NCI-H82 treated with DMSO at 0.1 percent for 48 hours (cell line): ENCODE measurements at regions not wholly inside any gene's neighbourhood (a gene's known extent, or its start where the extent isn't known, plus 50 kb on each side); places are given as distances from the start of the nearest gene placed in this dataset.

ENCODE experiments used
- DNase-seq: peaks from one replicate; lab custom pipeline; 2025; ENCODE audit not compliant: unreplicated experiment; lab: John Stamatoyannopoulos, UW

GRCh38 chr2:234771176-234771575 lies 180.6 kb upstream of the SH3BP4 start:
- DNase-seq: no peak

GRCh38 chr2:234770715-234771141 lies 181.1 kb upstream of the SH3BP4 start:
- no peak for DNase-seq

- DNase-seq: peak; percentile 84
These were observed 181.7 kb upstream of the SH3BP4 start for GRCh38 chr2:234770031-234770506.

DNA sequence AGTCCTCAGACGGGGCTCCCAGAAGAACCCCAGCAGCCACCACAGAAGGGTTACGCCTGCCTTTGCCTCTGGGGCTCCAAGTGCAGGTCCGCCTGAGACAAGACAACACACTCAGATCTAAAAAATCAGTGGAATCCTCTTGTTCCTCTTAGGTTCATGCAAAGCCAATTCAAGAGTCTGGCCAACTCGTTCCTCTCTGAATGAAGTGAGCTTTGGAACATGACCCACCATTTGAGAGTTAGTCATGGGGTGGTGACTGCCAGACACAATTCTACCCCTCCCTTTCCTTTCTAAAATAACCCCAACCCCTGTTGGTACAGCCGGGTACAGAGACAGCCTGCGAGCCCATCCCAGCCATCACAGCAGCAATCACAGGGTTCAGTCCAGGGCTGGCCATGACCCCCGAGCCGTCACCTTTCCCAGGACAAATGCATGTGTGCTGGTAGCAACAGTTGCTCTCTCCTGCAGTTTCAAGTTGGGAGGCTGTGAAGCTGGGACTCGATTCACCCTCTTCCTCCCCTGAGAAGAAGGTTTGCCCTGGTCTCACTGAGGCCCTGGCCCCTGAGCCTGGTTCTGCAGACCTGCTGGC lies 183.1 kb upstream of the SH3BP4 start:
- DNase-seq: no peak

DNA sequence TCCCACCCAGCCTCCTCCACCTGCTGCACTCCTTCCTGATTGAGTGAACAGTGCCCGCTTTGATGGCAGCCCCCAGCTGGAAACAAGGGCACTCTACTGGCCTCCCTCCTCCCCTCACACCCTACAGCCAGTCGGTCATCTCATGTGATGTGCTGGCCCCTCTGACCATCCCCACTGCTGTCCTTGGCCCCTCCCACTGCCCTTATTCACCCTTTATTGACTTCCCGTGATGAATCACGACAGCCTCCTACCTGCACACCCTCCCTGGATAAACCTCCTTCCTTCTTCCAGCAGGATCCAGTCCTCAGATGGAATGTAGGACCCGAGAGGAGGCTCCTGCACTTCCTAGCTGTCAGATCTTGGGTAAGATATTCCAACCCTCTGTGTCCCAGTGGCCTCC lies 186.5 kb upstream of the SH3BP4 start:
- no peak for DNase-seq

GRCh38 chr2:234764372-234764771 lies 187.4 kb upstream of the SH3BP4 start:
- DNase-seq: no peak

- no peak for DNase-seq
These were observed 188.6 kb upstream of the SH3BP4 start for GRCh38 chr2:234763002-234763873.

GRCh38 chr2:234761910-234762309 lies 189.9 kb upstream of the SH3BP4 start:
- no peak for DNase-seq

DNA sequence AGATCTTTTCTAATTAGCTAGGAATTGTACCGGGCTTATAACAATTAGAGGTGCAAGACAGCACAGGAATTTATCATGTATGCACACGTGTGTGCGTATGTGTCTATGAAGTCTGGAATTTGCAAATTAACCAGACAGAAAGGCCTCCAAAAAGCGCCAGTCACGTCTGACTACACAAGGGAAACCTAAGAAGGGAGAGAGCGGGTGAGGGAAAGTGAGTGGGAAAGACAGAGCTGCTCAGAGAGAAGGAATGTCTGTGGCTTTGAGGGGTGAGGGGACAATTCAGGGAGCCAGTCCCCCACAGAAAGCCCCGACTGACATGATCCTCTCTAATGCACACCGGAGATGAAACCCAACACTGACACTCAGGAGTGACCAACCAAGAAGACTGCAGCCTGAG lies 197.7 kb upstream of the SH3BP4 start:
- no peak for DNase-seq

GRCh38 chr2:234753701-234754100 lies 198.1 kb upstream of the SH3BP4 start:
- no peak for DNase-seq

DNA sequence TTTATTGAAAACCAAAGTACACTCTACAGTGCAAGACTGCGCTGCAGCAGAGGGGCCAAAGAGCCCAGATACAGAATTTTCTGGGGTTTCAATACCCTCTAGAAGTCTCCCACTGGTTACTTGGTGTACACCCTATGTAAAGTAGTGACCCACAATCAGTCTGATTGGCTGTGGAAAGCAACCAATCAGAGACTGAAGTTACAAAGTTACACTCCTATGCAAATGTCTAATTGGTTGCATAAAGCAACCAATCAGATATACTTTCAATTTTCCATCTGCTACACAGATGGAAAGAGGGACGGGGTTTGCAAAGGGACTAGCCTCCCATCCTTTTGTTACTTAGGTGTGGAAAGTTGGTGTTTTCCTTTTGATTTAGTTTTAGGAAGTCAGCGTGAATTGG lies 198.9 kb upstream of the SH3BP4 start:
- no peak for DNase-seq

- DNase-seq: no peak
These were observed 200.4 kb upstream of the SH3BP4 start for GRCh38 chr2:234751275-234751973.

DNA sequence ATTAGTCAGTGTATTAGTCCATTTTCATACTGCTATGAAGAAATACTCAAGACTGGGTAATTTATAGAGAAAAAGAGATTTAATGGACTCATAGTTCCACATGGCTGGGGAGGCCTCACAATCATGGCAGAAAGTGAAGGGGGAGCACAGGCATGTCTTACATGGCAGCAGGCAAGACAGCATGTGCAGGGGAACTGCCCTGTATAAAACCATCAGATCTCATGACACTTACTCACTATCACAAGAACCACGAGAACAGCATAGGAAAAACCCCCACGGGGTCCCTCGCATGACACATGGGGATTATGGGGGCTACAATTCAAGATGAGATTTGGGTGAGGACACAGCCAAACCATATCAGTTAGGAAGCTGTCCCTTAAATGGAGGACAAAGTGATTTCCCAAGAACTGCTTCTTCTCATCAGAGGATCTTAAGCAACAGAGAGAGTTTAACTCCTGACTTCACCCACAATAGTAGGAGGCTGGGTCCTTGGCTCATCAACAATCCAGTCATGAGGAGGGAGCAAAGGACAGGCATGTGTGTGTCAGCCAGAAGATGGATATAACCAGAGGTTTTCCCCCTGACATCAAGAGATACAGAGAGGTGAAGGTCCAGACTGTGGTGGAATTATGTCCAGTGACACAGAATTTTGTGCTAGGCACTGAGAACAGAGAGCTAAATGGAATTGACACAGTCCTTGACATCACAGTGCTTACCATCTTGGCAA lies 203.8 kb upstream of the SH3BP4 start:
- DNase-seq: no peak

- no peak for DNase-seq
These were observed 204.8 kb upstream of the SH3BP4 start for GRCh38 chr2:234747032-234747431.

GRCh38 chr2:234745347-234745746 lies 206.5 kb upstream of the SH3BP4 start:
- DNase-seq: no peak

- DNase-seq: no peak
These were observed 209.8 kb upstream of the SH3BP4 start for GRCh38 chr2:234741976-234742375.

DNA sequence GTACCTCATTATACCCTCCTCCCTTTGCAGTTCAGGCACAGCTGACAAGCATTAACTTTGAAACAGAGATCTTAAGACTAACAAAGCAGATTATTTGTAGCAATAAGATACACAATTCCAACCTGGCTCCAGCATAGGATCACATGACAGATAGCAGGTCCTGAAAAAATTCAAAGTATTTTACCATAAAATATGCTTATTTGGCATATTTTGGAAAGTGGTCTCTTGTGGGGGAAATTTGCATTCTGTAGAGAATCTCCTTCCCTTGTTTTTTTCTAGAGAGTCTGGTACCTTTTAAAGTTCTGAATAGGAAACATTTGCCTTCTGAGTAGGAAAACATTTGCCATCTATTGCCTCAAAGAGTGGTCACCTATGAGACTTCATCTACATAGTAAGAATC lies 212.8 kb upstream of the SH3BP4 start:
- no peak for DNase-seq

DNA sequence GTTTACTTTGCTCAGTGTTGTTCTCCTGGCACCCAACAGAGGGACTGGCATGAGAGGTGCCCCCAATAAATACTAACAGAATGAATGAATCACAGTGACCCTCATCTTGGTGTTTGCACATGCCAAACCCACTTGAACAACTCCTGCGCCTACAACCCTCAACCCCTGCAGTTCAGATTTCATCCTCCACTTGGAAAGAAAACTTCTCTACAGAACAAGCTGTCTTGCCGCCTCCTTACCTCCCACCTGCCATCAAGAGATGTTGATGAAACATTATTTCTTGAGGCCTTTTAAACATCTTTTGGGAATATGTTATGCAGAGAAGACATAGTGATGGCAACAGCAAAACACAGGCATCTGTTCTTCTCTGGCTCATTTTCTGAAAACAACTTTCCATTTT lies 216.0 kb upstream of the SH3BP4 start:
- DNase-seq: no peak

- DNase-seq: no peak
These were observed 217.8 kb upstream of the SH3BP4 start for GRCh38 chr2:234733795-234734600.

DNA sequence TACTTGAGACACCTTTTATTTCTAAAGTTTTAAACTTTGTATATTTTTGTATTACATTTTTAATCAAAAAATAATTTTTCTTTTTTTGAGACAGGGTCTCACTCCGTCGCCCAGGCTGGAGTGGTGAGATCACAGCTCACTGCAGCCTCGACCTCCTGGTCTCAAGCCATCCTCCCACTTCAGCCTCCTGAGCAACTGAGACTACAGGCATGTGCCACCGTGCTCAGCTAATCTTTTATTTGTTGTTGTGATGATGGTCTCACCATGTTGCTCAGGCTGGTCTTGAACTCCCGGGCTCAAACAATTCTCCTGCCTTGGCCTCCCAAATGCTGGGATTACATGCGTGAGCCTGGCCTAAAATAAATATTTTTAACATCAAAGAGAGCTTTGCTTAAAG lies 218.7 kb upstream of the SH3BP4 start:
- DNase-seq: no peak
